Activated naive CD8-positive, alpha-beta T cell treated with anti-CD3 and anti-CD28 coated beads for 36 hours (primary cell): ENCODE measurements at regions not wholly inside any gene's neighbourhood (a gene's known extent, or its start where the extent isn't known, plus 50 kb on each side); places are given as distances from the start of the nearest gene placed in this dataset.
"Not testable (repeated sequence)": the region's sequence is repeated elsewhere in the genome, so short reads cannot be mapped to it uniquely, and the experiment has no call there.

Source experiments
- DNase-seq: peaks from one replicate; pipeline ENCODE4 v3.0.0; 2021
- H3K27ac Mint-ChIP-seq: one replicate; pipeline ENCODE4 v1.8.0; 2022; ENCODE audit warnings: mild to moderate bottlenecking, moderate library complexity, mixed read lengths
- H3K27me3 Mint-ChIP-seq: one replicate; pipeline ENCODE4 v1.8.0; 2022; ENCODE audit warnings: mild to moderate bottlenecking, mixed read lengths
- H3K36me3 Mint-ChIP-seq: one replicate; pipeline ENCODE4 v1.8.0; 2021; ENCODE audit warnings: mild to moderate bottlenecking, mixed read lengths
- H3K4me1 Mint-ChIP-seq: one replicate; pipeline ENCODE4 v1.8.0; 2021; ENCODE audit warnings: mixed read lengths
- H3K4me3 Mint-ChIP-seq: one replicate; pipeline ENCODE4 v1.8.0; 2022; ENCODE audit warnings: mild to moderate bottlenecking, moderate library complexity, mixed read lengths
- H3K9me3 Mint-ChIP-seq: one replicate; pipeline ENCODE4 v1.8.0; 2022; ENCODE audit warnings: mixed read lengths

GRCh38 chr7:119959811-119960210 lies 313.2 kb upstream of the KCND2 start:
- H3K4me1 Mint-ChIP-seq: no peaks in the 10 kb centered on the region
- H3K9me3 Mint-ChIP-seq: no peaks in the 10 kb centered on the region
- no peaks in the 10 kb centered on the region for H3K27me3 Mint-ChIP-seq
- H3K27ac Mint-ChIP-seq: no peak overlapping the region
- no peak overlapping the region for H3K4me3 Mint-ChIP-seq
- no peaks in the 10 kb centered on the region for H3K36me3 Mint-ChIP-seq
- DNase-seq: no peak

GRCh38 chr7:119963654-119964053 lies 309.3 kb upstream of the KCND2 start:
- H3K9me3 Mint-ChIP-seq: no peaks in the 10 kb centered on the region

GRCh38 chr7:119964065-119964464 lies 308.9 kb upstream of the KCND2 start:
- Mint-ChIP-seq H3K9me3 (no peaks in the 10 kb centered on the region), H3K4me1 (no peaks in the 10 kb centered on the region), H3K36me3 (no peaks in the 10 kb centered on the region), H3K27ac (no peak overlapping the region), H3K27me3 (no peaks in the 10 kb centered on the region), H3K4me3 (no peak overlapping the region)
- DNase-seq: no peak

More at GRCh38 chr7:119963654-119964053, 309.3 kb upstream of the KCND2 start:
- Mint-ChIP-seq H3K27ac (no peak overlapping the region), H3K4me1 (no peaks in the 10 kb centered on the region), H3K27me3 (no peaks in the 10 kb centered on the region), H3K4me3 (no peak overlapping the region), H3K36me3 (no peaks in the 10 kb centered on the region)
- no peak for DNase-seq

- Mint-ChIP-seq H3K27ac (no peak overlapping the region), H3K4me3 (no peak overlapping the region), H3K4me1 (no peaks in the 10 kb centered on the region), H3K27me3 (no peaks in the 10 kb centered on the region), H3K9me3 (no peaks in the 10 kb centered on the region), H3K36me3 (no peaks in the 10 kb centered on the region)
- no peak for DNase-seq
Observed at GRCh38 chr7:119964788-119965542, 308.0 kb upstream of the KCND2 start.

- H3K27ac Mint-ChIP-seq: no peak overlapping the region
- H3K36me3 Mint-ChIP-seq: no peaks in the 10 kb centered on the region
- H3K27me3 Mint-ChIP-seq: no peaks in the 10 kb centered on the region
- H3K9me3 Mint-ChIP-seq: no peaks in the 10 kb centered on the region
- no peak overlapping the region for H3K4me3 Mint-ChIP-seq
- no peaks in the 10 kb centered on the region for H3K4me1 Mint-ChIP-seq
- DNase-seq: no peak
Observed at GRCh38 chr7:119967221-119967620, 305.8 kb upstream of the KCND2 start.

- not testable (repeated sequence) for H3K4me1 Mint-ChIP-seq, H3K9me3 Mint-ChIP-seq, H3K27me3 Mint-ChIP-seq, H3K36me3 Mint-ChIP-seq, H3K4me3 Mint-ChIP-seq, H3K27ac Mint-ChIP-seq, DNase-seq
Observed at GRCh38 chr7:119968411-119968810, 304.6 kb upstream of the KCND2 start.

- no peak overlapping the region for H3K4me3 Mint-ChIP-seq
- H3K27me3 Mint-ChIP-seq: no peaks in the 10 kb centered on the region
- H3K36me3 Mint-ChIP-seq: no peaks in the 10 kb centered on the region
- no peaks in the 10 kb centered on the region for H3K4me1 Mint-ChIP-seq
- DNase-seq: no peak
- H3K9me3 Mint-ChIP-seq: no peaks in the 10 kb centered on the region
- no peak overlapping the region for H3K27ac Mint-ChIP-seq
Observed at GRCh38 chr7:119969054-119969453, 303.9 kb upstream of the KCND2 start.

- Mint-ChIP-seq H3K27me3 (no peaks in the 10 kb centered on the region), H3K36me3 (no peaks in the 10 kb centered on the region), H3K4me1 (no peaks in the 10 kb centered on the region), H3K27ac (no peak overlapping the region), H3K9me3 (no peaks in the 10 kb centered on the region), H3K4me3 (no peak overlapping the region)
- DNase-seq: no peak
Observed at GRCh38 chr7:119969763-119970162, 303.2 kb upstream of the KCND2 start.

- Mint-ChIP-seq H3K4me1 (no peaks in the 10 kb centered on the region), H3K27ac (no peak overlapping the region), H3K9me3 (no peaks in the 10 kb centered on the region), H3K27me3 (no peaks in the 10 kb centered on the region), H3K4me3 (no peak overlapping the region), H3K36me3 (no peaks in the 10 kb centered on the region)
- no peak for DNase-seq
Observed at GRCh38 chr7:119974972-119975371, 298.0 kb upstream of the KCND2 start.

GRCh38 chr7:119982884-119983283 lies 290.1 kb upstream of the KCND2 start:
- Mint-ChIP-seq H3K36me3 (no peaks in the 10 kb centered on the region), H3K4me1 (no peaks in the 10 kb centered on the region), H3K9me3 (peaks cover 4% of the 10 kb centered on the region), H3K27me3 (no peaks in the 10 kb centered on the region), H3K27ac (no peak overlapping the region), H3K4me3 (no peak overlapping the region)
- DNase-seq: no peak

GRCh38 chr7:119983468-119983867 lies 289.5 kb upstream of the KCND2 start:
- Mint-ChIP-seq H3K27me3 (no peaks in the 10 kb centered on the region), H3K36me3 (no peaks in the 10 kb centered on the region), H3K27ac (no peak overlapping the region), H3K9me3 (peaks cover 4% of the 10 kb centered on the region), H3K4me3 (no peak overlapping the region), H3K4me1 (no peaks in the 10 kb centered on the region)
- no peak for DNase-seq

- H3K4me1 Mint-ChIP-seq: no peaks in the 10 kb centered on the region
- H3K9me3 Mint-ChIP-seq: peaks cover 4% of the 10 kb centered on the region
- H3K27ac Mint-ChIP-seq: no peak overlapping the region
- no peak for DNase-seq
- H3K27me3 Mint-ChIP-seq: no peaks in the 10 kb centered on the region
- no peak overlapping the region for H3K4me3 Mint-ChIP-seq
- H3K36me3 Mint-ChIP-seq: no peaks in the 10 kb centered on the region
Observed at GRCh38 chr7:119984247-119984646, 288.7 kb upstream of the KCND2 start.

GRCh38 chr7:119988401-119988800 lies 284.6 kb upstream of the KCND2 start:
- H3K27ac Mint-ChIP-seq: no peak overlapping the region
- H3K4me3 Mint-ChIP-seq: no peak overlapping the region
- peaks cover 4% of the 10 kb centered on the region for H3K9me3 Mint-ChIP-seq
- H3K36me3 Mint-ChIP-seq: no peaks in the 10 kb centered on the region
- no peaks in the 10 kb centered on the region for H3K4me1 Mint-ChIP-seq
- H3K27me3 Mint-ChIP-seq: no peaks in the 10 kb centered on the region
- DNase-seq: no peak

GRCh38 chr7:119994928-119995327 lies 278.0 kb upstream of the KCND2 start:
- H3K27me3 Mint-ChIP-seq: no peaks in the 10 kb centered on the region
- no peak overlapping the region for H3K4me3 Mint-ChIP-seq
- no peak overlapping the region for H3K27ac Mint-ChIP-seq
- DNase-seq: no peak
- H3K4me1 Mint-ChIP-seq: no peaks in the 10 kb centered on the region
- no peaks in the 10 kb centered on the region for H3K36me3 Mint-ChIP-seq
- H3K9me3 Mint-ChIP-seq: peaks cover 3% of the 10 kb centered on the region

- H3K9me3 Mint-ChIP-seq: peaks cover 9% of the 10 kb centered on the region
- DNase-seq: no peak
- H3K27me3 Mint-ChIP-seq: no peaks in the 10 kb centered on the region
- no peaks in the 10 kb centered on the region for H3K4me1 Mint-ChIP-seq
- H3K27ac Mint-ChIP-seq: no peak overlapping the region
- no peak overlapping the region for H3K4me3 Mint-ChIP-seq
- no peaks in the 10 kb centered on the region for H3K36me3 Mint-ChIP-seq
Observed at GRCh38 chr7:119996634-119997033, 276.3 kb upstream of the KCND2 start.

GRCh38 chr7:119999738-120000475 lies 273.1 kb upstream of the KCND2 start:
- Mint-ChIP-seq H3K9me3 (peaks cover 11% of the 10 kb centered on the region), H3K36me3 (no peaks in the 10 kb centered on the region), H3K4me3 (no peak overlapping the region), H3K27ac (no peak overlapping the region), H3K4me1 (no peaks in the 10 kb centered on the region), H3K27me3 (no peaks in the 10 kb centered on the region)
- DNase-seq: no peak
